GM21825 (cell line): ENCODE measurements at regions not wholly inside any gene's neighbourhood (a gene's known extent, or its start where the extent isn't known, plus 50 kb on each side); places are given as distances from the start of the nearest gene placed in this dataset.
"Not testable (repeated sequence)": the region's sequence is repeated elsewhere in the genome, so short reads cannot be mapped to it uniquely, and the experiment has no call there.

ENCODE experiments used
- ATAC-seq: cut with Tn5 transposase; IDR thresholded peaks from one replicate; pipeline ENCODE4 v1.9.1; 2021; ENCODE audit warnings: mild to moderate bottlenecking, moderate library complexity; ENCODE audit not compliant: unreplicated experiment

DNA sequence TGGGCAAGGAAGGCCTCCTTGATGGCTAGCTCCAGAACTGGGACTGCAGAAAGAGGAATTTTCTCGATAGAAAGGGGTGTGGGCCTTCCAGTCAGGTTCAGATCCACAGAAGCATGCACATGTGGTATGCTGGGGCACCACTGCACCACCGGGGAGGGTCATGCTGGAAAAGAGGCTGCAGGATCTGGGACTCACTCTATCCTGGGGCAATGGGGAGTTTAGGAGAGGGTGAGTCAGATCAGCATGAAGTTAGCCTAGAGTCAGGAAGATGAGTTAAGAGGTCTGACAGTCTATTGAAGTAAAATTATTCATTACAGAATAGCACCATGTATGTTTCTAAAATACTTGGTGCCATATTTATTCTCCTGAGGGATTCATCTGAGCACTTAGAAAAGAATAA, 130.2 kb upstream of the TOPAZ1 start:
- ATAC-seq = no peak

DNA sequence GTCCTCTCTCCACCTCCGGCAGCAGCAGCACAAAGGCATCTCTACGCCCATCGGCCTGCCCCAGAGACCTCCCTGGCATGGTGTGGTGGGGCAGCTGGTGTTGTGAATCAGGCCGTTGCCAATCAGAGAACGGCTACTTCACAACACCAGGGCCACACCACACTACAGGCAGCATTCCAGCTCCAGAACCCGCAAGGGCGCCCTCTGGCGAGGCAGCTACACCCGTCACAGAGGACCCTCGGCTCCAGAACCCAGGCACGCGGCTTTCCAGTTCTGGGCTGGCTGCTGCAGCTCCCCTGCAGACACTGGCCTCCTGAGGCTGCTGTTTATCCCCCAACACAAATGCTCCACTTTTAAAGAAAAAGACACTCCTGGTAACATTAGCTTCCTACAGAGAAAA, 127.5 kb upstream of the TOPAZ1 start:
- no peak for ATAC-seq

DNA sequence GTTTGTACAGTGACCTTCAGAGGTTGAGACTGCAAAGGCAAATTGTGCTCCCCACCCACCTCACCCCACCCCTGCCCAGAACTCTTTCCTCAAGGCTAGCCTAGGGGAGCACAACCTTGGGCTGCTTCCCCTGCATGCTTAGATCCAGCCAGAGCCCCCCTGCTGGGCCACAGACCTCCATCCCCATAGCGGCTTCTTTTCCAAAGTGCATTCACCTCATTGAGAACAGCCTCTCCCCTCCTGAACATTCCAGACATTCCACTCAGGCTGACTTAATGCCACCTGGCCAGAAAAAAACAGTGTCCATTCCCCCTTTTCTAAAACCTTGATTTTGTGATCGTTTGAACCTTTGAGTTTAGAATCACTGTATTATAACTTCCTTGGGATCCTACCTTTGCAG, 124.4 kb upstream of the TOPAZ1 start:
- no peak for ATAC-seq

DNA sequence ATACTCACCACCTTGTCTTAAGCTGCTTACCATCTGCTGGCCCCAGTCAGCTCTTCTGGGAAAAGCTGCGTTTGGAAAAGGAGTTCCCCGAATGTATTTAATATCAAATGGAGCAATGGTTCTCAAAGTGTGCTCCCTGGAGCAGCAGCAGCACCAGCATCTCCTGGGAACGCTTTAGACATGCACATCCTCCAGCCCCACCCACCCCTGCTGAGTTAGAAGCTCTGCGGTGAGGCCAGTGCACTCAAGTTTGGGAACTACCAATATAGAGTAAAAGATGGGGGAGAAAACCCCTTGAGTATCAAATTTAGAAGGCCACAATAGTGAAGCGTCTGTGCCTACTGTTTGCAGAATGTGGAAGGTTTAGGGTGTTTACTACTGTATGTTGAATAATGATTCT, 124.0 kb upstream of the TOPAZ1 start:
- no peak for ATAC-seq

DNA sequence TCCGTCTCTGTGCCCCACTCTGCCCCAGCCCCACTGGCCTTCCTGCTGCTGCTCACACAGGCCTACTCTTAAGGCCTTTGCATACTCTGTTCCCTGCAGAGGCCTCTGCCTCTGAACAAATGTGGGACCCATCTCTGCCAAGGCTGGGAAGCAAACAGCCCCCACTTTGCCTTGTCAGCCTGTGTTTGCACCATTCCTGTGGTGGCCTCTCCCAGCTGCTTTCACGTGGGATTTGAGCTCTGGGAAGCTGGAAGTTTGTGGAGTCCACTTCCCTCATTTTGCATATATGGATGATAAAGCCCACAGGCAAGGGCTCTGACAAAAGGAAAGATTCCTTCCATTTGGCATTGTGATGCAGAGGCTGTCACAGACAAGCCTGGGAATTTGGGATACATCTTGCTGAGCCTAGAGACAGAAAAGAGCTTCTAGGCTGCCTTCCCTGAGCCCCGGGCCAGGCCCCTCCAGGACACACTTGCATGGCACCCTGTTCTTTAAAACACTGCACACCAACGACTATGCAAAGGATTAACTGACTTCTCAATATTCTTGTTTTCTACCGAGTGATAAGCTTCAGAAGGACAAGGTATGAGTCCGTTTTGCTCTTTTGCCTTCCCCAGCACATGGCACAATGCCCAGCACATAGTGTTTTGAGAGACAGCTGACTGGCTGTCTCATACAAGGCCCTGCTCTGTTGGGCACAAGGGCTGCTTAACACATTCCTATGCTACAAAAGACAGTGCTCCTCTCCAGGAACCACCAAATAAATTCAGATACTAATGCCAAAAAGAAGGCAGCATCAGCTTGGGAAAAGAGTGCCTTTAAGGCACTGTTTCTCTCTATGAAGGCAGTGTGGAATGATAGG, 120.7 kb upstream of the TOPAZ1 start:
- ATAC-seq = no peak

DNA sequence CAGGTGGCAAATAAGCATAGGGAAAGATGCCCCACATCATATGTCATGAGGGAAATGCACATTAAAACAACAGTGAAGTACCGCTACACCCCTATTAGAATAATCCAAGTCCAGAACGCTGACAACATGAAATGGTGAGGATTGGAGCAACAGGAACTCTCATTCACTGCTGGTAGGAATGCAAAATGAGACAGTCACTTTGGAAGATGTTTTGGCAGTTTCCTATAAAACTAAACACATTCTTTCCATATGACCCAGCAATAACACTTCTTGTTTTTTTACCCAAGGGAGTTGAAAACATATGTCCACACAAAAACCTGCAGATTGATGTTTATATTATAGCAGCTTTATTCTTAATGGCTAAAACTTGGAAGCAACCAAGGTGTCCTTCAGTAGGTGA, 116.4 kb upstream of the TOPAZ1 start:
- no peak for ATAC-seq

DNA sequence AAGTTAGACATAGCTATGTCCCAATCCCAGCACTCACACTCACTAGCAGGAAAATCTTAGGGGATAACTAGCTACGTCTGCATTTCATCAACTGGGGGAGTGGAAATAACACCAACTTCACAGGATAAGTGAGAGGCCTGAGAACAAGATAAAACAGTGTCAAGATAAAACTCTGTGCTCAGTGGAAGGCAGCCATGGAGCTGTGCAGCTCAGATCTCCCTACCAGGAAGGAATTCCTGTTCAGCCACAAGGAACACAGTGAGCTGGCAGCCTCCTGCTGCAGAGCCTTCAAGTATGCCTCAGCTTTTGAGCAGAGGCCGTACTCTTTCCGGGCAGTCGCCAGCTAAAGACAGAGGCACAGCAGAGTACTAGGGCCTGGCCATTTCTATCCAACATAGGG, 115.8 kb upstream of the TOPAZ1 start:
- ATAC-seq = no peak

DNA sequence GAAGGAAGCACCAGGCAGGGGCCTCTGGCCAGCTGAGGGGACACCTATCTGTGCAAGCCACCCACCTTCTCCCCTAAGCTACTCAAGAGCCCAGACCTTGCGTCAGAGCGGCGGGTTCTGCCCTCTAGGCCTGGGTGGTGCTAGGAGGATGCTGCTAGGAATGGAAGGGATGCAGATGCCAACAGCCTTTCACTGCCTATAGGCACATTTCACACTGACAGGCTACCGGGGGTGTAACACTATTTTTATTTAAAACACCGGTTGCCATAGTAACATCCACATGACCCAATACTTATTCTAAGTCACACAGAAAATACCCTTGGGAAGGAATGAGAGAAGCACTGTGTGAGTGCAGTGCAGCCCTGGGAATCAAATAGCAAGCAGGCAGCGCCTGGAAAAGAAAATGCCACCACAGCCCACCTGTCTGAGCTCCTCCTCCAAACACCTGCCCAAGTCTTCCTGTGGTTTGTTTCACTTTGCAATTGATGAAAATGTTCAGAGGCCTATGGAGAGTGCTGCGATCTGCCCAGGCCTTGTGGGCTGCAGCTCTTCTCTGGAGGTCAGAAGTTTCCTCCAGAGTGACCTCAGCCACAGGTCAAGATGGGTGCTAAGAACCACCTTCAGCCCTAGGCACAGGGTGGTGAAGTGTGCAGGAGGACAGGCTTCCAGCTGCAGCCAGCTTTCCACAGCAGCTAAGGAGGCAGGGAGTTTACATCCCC, 113.5 kb upstream of the TOPAZ1 start:
- no peak for ATAC-seq

DNA sequence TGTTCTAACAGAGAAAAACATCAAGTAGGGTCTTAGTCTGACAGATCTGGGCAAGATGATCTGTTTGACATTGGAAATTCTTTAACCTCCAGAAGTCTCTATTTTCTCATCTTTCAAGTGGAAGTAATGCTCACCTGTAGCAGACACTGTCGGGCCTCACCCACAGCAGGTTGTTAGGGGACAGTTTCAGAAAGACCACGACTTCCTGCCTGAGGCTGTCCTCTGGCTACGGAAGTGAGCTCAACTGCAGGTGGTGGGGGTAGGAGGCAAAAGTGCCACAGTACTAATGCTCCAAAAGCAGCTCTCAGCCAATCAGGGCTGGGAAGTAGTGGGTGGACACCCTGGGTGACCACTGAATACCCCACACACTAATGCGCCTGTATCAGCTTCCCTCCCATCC, 111.4 kb upstream of the TOPAZ1 start:
- no peak for ATAC-seq

DNA sequence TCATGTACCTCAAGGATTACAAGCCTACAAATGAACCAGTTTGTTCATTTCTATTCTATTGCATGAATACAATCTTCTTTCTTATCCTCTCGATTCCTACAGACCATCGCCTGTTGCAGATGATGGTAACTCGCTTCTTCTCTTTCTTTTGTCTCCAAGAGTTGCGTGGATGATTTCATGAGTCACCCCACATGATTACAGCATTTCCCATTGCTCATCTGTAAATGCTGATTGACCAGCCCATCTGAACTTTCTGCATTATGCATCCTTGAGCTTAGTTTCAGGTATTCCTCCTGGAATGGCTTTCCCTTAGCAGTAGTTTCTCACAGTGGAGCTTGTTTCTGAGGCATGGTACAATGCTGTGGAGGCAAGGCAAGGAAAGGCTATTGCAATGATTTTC, 109.6 kb upstream of the TOPAZ1 start:
- ATAC-seq = no peak

DNA sequence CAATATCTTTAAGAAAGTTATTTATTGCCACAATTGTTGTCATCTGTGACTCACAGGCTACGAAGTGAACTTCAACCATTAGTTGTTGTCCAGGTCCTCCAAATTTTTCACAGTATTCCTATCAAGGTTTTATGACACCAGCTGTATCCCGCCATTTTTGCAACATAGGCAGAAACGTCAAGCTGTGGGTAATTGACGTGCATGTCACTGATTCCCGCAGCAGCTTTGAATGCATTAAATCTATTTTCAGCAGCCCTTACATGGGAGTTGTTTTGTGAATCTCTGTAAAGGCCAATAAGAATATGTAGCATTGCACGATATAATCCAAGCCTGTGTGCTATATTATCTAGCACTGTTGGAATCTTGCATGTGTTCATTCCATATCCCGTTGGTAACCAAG, 109.1 kb upstream of the TOPAZ1 start:
- ATAC-seq = no peak

DNA sequence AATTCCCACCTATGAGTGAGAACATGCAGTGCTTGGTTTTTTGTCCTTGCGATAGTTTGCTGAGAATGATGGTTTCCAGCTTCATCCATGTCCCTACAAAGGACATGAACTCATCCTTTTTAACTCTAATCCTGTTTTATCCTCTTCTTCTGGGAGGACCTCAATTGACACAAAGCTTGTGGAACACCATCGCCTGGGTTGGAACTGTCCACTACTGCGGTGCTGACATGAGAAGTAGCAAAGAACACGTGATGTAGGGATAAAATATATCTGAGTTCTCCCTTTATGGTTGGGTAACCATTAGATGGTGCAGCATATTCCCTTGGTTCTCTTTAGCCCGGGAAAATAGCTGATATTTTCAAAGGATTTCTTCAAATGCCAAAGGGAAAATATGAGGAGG, 105.3 kb upstream of the TOPAZ1 start:
- no peak for ATAC-seq

DNA sequence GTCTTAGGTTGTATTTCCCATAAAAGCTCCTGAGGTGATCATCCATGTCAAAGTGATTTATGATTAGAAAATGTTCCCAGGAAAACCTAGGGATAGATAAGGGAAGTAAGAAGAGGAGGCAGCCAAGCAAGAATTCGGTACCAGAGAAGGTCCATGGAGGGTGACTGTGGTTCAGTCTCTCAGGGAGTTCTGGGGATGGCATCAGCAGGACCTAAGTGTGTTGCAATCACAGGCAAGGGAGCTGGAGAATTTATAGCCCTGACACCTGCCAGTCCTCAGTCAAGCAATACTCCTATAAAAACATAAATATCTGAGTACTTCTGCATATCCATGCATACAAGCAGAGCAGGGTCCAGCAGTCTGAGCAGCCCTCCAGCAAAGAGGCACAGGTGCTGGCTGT, 95.6 kb upstream of the TOPAZ1 start:
- no peak for ATAC-seq

DNA sequence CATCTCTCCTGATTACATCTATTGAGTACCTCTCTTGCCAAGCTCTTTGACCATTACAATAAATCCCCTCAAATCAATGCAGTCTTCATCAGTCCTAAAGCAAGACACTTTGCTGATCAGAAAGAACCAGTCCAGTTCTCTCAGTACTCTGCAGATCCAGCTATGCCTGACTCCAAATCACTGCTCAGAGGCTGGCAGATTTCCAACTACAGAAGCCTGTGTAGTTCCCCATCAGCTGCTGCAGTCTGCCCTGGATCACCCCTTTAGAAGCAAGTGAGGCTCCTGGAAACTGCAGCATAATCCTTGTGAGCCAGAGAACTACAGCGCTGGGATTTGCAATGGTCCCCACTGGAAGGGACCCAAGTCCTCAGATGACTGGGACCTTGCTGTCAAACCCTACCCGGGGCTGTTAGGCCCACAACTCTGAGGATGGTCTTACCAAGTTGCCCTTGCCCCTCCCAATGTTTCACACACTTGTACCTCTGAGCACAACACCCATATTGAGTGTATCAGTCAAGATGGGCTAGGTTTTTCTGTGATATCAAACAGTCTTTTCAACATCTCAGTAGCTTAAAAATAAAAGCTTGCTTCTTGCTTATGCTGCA, 81.9 kb upstream of the TOPAZ1 start:
- ATAC-seq = no peak

DNA sequence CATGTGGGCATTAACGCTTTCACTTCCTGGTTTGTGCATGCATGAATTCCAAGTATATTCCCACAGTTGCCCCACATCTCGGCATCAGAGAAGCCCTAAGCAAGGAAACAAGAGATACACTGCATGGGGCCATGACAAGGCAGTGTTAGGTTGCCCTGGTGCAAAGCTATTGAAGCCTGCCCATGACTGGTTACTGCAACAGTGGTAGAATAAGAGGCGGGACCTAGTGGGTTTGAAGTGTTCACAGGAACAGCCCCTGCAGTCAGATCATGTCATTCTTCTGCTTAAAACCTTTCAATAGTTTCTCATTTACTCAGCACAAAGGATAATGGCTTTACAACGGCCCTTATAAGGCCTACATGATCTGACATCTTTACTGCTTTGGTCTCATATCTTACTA, 80.9 kb upstream of the TOPAZ1 start:
- no peak for ATAC-seq

DNA sequence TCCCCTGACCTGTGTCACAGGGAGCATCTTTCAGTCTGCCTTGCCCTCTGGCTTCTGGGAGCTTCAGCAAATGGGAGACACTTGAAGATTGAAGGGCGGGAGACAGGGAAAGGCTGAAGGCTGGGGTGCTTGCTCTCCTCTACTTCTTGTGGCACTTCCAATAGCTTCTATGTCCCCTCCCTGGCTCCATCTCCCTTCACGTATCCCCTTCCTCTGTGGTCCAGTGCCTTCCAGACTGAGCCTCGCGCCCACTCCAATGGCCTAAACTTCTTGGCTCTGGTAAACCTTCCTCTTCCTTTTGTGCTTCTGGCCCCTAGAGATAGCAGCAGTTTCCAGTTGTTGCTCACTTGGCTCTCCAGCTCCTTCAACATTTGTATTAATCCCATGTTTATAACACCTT, 69.8 kb upstream of the TOPAZ1 start:
- ATAC-seq = no peak

DNA sequence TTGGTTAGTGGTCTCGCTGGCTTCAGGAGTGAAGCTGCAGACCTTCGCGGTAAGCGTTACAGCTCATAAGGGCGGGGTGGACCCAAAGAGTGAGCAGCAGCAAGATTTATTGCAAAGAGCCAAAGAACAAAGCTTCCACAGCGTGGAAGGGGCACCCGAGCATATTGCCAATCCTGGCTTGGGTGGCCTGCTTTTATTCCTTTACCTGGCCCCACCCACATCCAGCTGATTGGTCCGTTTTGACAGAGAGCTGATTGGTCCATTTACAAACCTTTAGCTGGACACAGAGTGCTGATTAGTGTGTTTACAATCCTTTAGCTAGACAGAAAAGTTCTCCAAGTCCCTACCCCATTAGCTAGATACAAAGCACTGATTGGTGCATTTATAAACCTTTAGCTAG, 69.0 kb upstream of the TOPAZ1 start:
- not testable (repeated sequence) for ATAC-seq

DNA sequence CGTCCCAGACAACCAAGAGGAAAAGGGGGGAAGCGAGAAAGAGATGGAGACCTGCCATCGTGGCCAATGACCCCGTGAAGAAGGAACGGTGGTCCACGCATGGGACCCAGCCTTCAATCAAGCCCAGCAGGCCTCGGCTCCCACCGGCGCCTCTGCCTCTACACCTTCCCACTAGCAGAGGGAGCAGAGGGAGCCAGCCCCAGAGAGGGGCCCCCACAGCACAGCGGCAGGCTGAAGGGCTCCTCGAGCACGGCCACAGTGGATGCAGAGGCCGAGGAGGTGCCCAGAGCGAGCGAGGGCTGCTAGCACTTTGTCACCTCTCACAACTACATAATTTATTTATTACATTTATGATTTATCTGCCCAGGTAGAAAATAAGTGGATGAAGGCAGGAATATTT, 68.4 kb upstream of the TOPAZ1 start:
- no peak for ATAC-seq

DNA sequence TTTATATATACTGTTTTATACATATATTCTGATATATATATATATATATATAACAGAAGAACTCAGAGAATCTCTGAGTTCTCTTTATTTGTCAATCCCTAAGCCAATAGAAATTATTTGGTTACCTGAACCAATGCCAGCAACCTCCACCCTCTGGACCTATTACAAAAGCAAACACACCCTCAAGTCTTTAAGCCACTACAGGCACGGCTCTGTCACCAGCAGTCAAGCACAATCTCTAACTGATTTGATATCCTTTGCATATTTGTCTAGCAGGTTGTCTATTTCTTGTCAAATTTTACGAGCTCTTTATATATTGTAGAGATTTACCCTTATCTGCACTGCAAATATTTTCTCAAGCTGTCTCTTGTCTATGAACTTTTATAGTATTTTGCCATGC, 66.6 kb upstream of the TOPAZ1 start:
- ATAC-seq = no peak

DNA sequence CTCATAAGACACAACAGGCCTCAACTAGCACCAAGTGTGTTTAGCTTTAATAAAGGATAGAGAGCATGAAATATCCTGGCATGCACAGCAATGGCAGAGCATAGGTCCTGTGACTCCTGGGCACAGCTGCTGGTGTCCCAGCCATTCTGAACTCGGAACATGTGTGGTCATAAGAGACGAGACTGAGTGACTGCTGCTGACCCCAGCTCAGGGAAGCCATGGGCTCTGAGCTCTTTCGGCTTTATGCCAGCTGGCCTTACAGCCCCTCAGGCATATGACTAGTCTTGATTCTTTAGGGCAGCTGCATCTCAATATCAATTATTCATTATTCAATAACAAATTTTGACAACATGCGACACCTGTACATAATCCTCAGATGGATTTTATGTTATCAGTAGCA, 62.4 kb upstream of the TOPAZ1 start:
- no peak for ATAC-seq

DNA sequence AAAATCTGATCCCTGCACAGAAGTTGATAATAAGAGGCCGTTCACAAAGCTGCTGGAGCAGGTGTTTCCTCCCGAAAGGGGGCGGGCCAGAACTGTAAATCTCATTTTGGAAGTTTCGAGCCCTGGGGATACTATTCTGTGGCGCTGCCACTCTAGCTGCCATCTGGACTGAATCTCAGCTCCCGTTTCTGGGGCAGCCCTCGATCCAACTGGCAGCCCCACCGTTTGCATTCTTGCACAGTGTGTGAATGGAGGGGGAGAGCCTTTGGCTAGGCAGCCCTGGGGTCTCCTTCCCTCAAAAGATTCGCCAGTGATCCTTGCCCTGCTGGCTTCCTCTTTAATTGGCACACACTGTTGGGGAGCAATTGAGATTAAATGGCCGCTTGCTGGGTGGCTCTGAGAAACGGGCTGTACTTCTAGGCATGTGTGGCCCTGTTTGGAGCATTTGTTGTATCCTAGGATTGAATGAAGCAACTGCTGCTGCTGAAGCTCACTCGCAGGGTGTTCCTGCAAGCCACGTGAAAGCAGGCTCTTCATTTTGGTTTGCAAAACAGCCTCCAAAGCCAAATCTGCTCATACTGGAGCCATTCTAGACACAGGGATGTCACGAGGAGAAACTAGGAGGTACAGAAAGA, 57.2 kb upstream of the TOPAZ1 start:
- no peak for ATAC-seq
